GF-D8 (cell line): ENCODE measurements at regions not wholly inside any gene's neighbourhood (a gene's known extent, or its start where the extent isn't known, plus 50 kb on each side); places are given as distances from the start of the nearest gene placed in this dataset.

ENCODE experiments used
- DNase-seq: peaks from one replicate; lab custom pipeline; 2025; lab: John Stamatoyannopoulos, UW

DNA sequence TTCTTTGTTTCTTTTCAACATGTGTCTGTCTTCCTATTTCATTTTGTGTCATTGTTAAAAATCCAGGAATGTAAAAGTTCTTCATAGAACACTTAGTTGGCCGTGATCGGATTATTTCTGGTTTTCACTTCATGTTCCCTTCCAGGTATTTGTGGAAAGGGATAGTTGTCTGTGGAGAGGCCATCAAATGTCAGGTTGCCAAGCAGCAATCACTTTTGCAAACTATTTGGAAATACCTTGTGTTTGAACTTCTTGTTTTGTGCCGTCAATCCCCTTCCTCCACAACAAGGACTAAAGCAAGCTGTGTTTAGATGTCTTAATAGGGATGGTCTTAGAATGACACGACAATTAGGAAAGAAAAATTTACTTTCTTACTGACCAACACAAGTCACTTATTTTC, 116.9 kb upstream of the MPDZ start:
- no peak for DNase-seq

DNA sequence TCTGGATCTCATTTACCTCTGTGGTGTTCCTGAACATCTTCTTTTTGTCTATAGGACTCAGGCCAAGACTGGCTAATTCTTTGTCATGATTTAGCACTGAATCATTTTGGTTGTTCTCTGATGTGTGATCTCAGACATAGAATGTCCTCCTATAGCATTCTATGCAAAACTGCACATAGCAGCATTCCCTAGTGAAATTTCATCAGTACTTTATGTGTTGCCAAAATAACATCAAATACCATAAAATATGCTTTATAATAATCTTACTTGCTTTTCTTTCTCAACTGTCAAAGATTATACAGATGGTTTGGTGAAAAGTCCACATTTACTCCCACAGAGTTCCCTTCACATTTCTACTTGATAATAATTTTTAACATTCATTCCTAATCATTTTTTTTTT, 115.7 kb upstream of the MPDZ start:
- DNase-seq: no peak

DNA sequence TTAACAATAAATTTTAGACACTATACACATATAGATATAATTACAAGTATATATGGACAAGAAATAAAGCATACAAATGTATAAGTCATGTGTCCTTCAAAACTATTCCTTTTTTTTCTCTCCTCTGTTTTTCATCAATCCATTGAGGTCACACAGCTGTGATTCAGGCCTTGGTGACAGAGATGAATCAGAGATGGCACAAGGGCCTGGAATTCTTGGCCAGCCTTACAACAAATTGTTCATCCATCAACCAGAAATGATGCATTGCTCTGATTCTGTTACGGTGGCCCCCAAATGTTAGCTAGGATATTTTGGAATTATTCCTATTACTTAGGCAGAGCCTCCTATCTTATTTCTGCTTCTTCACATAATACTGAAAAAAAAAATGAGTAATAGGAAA, 108.7 kb upstream of the MPDZ start:
- no peak for DNase-seq

DNA sequence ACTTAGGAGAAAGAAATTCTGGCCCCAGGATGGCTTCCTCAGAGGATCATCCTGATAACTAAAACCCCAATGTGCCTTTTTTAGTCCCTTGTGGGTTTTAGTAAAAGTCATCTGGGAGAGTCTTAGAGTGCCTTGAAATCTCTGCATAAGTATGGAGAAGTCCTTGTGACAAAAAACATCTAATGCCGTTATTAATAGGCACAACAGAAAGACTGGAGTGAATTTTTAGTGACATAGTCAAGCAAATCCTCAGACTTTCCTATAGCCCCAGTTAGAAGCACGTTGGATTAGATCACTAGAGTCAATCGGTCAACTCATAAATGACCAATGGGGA, 108.2 kb upstream of the MPDZ start:
- no peak for DNase-seq

DNA sequence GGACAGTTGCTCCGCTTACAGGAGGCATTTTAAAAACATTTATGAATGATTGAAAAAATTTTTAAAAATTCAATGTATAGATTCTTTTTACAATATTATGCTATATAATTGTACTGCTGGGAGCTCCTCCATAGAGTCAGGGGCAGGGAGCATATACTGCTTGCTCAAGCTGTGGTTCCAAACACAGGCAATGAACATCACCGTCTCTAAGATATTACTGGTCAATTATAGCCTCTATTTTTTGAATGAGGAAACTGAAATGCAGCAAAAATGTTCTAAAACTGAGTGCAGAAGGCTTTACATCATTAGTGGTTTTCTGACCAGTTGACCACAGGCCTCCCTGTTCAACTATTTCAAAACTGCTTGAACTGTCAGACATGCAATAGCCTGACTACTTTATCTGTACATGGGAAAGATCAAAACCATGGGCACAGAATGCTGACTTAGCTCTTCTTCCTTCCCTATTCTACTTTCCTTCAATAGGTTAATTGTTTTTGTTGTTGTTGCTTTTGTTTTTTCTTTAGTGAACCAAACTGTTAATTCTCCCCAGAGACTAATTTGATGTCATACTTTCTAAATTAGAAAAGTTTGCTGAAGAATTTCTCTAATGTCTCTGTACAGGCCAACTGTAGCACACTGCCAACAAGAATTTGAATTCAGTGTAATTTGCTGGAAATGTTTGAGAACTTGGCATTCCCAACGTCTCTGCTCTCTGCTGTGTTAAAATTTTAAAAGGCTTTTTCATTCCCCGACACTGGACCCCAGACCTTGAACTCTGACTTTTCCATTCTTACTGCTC, 107.6 kb upstream of the MPDZ start:
- no peak for DNase-seq

DNA sequence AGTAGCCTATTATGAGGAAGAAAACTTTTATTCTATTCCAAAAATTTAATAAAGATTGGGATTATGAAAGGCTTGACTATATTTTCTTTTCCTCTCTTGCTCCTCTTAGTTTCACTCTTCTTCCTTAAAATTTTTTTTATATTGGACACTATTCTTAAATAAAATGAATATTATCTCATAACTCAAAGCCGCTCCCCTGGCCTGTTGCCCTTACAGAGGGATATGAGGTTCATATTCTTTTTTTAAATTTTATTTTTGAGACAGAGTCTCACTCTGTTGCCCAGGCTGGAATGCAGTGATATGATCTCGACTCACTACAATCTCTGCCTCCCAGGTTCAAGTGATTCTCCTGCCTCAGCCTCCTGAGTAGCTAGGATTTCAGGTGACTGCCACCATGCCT, 106.8 kb upstream of the MPDZ start:
- no peak for DNase-seq

DNA sequence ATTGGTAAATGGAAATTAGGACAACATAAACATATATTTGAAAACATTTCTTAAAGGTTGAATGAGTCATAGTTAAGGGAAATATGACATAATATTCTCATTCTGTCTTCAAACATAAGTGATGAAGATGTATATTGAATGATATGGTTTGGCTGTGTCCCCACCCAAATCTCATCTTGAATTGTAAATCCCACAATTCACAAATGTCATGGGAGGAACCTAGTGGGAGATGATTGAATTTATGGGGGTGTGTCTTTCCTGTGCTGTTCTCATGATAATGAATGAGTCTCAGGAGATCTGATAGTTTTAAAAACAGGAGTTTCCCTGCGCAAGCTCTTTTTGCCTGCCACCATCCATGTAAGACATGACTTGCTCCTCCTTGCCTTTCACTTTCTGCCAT, 104.4 kb upstream of the MPDZ start:
- no peak for DNase-seq

DNA sequence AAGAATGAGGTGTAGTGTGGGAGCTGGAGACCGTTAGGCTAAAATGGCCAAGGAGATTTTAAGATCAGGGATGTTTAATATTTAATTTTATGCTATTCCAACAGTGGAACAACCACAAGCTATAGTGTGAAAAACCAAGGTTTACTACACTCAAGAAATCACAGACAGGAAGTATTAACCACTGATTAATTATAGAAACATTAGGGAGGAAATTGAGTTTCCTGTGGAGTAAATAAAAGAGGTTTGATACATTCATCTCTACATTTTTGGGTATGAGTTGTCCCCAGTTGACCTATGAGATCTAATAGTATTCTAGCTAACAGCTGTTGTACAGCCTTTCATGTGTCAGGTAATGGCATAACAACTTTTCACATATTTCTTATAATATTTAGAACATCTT, 103.7 kb upstream of the MPDZ start:
- no peak for DNase-seq

DNA sequence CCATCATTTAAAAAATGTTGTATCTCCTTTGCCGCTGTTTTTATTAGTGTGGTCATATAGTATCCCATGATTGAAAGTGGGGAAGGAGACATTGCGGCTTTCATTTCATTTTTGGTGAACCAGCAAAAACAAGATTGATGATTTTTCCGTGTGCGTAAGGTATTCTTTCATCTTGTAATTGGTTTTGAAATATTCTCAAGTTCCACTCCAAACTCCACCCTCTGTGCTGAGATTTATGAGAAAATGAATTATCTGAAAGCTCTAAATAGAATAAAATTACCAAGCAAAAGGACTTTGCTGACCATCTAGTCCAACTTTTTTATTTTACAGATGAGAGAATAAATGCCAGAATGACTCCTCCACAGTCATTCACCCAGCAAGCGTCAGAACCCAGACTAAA, 103.1 kb upstream of the MPDZ start:
- no peak for DNase-seq

DNA sequence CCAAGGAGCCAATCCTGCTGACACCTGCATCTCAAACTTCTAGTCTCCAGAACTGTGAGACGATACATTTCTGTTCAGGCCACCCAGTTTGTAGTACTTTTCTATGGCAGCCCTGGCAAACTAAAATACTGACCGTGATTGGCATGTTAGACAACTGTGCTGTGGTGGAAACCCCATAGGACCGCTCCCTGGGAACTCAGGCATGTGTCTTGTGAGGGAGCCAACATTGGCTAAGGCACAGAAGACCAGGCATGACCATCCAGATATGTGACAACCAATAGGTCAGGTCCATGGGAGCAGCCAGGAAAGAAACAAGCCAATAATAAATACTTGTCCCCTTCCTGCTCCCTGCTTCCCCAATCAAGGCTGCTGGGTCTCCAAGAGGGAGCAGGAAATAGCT, 101.4 kb upstream of the MPDZ start:
- no peak for DNase-seq

DNA sequence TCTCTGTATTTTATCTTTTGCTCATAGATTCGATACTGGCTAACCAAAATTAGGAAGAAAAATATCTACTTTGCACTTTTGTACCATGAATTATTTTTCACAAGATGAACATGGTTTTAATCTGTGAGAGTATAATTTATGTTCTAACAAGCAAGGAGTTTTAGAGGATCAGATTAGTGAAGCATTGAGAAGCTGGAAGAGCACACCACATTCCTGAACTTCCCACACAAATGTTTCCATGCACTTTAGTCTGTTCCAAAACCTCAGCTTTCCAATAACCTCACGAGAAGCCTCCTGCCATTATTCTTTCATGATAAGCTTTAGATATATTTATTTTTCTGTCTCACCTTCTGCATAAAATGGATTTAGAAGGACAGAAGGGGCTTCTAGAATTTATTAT, 98.7 kb upstream of the MPDZ start:
- no peak for DNase-seq

DNA sequence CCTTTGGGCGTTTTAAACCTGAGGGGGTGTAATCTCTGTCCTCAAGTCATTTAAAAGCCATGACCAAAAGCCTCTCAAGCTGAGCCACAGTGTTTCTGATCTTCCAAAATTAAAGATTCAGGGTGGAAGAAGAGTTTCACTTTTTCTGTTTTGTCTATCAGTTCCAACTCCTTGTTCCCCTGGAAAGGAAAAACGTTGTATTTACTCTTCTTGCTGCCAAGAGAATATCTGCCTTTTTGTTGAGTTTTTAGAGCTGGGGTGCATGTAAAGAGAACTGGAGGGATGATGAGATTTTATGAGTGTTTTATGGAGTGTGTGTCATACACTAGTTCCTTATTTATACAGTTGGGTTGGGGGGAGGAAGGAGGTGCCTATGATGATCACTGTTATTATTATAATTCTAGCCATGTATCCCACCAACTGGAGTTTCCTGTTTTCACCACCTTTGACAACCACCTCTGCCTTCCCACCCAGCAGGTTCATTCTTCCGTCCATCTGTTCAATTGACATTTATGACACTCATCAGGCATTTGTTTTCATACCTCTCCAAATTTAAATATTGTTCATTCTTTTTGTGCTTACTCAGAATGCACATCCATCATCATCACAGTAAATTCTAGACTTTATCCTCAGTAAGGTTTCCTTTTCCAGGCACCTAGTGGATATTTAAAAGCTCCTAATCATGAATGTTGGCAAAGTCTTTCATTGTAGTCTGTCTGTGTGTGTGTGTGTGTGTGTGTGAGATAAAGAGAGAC, 97.9 kb upstream of the MPDZ start:
- DNase-seq: no peak

DNA sequence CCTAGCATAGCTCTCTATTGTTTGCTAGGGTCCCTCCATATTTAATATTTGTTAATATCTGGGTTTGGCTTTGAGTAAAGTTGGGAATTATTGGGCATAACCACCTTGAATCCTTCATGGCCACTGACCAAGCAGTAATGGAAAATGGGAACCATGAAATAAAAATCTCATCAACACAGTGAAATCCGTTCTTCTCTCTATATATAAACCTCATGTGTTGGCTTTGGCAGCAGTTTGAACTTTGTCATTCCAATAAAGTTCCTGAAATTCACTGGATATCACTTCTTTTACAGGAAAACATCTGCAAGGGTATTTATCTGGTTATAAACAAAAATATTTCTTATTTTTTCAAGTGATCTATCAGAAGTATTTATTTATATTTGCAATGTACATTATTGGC, 93.0 kb upstream of the MPDZ start:
- no peak for DNase-seq

DNA sequence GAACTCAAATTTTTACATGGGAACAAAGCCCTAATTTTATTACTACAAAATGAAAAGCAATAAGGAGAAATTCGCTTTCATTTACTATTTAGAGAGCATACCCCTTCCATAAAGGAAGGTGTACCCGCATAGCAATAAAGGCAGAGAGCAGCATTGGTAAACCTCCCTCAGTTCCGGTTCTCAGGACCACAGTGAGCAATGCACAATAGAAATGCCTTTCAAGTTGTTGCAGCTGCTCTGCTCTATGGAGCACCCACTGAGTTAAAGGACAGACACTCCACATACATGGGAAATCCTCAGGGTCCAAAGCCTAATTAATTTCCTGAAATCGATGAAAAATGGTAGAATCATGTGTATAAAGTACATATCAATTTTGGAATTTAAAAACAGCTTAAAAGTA, 89.9 kb upstream of the MPDZ start:
- no peak for DNase-seq

DNA sequence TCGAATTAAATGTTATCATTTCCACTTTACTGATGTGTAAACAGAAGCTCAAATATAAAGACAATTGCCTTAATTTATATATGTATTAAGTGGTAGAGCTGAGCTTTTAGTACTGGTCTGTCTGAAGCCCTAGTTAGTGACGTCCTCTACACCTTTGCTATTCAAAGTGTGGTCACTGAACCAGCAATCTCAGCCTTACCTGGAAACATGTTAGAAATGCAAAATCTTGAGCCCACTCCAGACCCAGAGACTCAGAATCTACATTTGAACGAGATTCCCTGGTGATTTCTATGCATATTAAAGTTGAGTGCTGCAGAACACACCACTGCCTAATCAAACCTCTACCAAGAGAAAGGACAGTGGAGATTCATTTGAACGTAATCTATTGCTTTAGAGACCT, 88.3 kb upstream of the MPDZ start:
- no peak for DNase-seq

DNA sequence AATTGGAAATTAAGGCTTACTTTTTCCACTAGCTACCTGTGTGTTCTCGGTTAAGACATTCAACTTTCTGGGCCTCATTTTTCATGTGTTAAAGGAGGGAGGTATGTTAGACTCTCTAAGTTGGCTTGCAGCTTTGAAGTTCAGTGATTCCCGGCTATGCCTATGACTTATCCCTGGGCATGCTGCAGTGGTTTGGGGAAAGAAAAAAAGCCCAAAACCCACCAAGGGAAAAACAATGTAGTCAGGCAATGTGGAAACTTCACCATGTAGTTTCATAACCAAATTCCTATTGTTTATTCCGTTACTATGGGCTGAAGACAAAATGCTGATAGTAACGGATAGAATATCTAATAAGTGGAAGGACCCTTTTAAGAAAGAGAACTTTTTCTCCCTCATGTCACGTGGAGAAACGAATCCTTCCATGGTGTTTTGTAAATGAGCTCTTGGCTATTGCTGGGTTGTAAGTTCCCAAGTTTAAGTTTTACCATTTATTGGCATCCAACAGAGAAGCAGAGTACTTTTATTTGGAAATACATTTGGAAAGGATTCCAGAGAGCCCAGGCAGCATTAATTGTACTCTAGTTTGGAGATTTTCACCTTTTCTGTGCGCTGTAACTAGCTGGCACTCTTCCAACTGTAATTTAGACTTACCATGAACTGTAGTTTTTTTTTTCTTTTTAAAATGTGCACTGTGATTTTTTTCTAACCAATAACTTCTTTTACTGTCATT, 84.9 kb upstream of the MPDZ start:
- DNase-seq: no peak

DNA sequence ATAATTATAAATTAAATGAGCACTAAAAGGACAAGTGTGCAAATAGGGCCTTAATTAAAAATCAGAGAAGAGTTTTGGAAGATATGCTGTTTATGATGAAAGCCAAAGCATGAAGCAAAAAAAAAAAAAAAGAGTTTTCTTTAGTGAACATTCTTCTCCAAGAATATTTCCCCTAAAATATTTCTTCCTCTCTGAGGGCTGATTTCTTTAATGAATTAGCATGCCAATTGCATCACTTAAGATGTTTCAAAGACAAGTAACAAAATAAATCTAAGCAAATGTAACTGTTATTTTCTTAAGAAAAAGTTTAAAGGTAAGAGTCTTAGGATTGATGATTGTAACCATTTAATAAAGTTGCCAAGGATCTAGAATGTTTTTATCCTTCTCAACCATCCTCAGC, 81.6 kb upstream of the MPDZ start:
- no peak for DNase-seq

DNA sequence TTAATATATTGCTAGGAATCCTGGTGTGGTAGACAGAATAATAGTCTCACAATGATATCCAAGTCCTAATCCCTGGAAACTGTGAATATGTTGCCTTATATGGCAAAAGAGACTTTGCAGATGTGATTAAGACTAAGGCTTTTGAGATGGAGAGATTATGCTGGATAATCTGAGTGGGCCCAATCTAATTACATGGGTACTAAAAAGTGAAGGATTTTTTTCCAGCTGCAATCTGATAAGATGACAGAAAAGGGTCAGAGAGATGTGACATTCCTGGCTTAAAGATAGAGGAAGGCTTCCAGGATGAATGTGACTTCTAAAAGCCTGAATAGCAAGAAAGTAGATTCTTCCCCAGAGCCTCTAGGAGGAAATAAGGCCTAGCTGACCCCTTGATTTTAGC, 80.7 kb upstream of the MPDZ start:
- DNase-seq: no peak

DNA sequence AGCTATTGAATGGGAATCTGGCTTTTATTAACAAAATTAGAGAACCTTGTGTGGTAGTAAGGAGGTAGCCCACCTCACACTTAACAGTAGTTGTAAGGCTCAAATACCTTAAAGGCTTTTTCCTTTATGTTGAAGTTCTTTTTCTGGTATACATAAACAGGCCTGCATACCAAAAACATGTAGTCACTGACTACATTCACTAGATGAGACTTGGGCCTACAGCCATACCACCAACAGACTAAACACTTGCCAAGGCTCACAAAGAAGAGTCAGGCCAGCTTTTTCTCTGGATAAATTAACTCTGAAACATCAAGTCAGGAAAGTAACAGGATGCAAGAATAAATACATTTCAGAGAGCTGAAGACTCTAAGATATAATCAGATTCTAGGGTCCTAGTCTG, 78.6 kb upstream of the MPDZ start:
- no peak for DNase-seq

DNA sequence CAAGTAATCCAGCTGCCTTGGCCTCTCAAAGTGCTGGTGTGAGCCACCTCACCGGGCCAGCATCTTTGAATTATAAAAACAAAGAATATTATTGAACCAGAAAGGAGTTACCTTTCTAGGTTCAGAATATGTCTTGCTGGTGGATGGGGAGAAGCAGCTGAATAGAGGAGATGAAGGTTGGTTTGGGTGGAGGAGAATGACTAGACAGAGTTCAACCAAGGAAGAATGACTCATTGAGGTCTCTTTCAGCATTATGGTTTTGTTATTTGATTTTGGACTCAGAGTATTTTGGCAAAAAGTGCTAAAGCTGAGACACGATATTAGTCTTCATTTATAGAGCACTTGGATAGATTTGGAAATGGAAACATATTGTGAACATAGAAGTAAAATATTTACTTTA, 75.2 kb upstream of the MPDZ start:
- DNase-seq: no peak

DNA sequence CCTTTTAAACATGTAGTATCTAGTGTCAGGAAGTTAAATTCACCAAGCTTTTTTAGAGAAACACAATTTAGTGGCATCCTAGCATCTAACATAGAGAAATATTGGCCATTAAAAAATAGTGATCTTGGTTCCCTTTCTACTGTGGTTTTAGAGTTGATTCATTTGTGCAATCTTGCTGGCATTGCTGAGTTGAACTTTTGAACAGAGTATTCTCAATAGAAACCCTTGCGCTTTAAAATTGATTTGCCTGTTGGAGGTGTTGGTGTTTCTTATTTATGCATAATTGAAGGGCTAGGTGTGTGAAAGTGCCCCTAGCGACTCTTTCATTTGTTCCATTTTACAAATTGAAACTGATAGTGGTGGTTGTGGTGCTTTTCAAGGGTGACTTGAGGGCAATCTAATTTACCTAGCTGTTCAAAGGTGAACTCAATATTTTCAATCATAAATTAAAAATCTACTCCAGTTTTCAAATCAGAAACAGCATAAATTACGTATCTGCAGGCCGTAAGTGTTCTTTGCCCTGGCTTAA, 73.0 kb upstream of the MPDZ start:
- no peak for DNase-seq

DNA sequence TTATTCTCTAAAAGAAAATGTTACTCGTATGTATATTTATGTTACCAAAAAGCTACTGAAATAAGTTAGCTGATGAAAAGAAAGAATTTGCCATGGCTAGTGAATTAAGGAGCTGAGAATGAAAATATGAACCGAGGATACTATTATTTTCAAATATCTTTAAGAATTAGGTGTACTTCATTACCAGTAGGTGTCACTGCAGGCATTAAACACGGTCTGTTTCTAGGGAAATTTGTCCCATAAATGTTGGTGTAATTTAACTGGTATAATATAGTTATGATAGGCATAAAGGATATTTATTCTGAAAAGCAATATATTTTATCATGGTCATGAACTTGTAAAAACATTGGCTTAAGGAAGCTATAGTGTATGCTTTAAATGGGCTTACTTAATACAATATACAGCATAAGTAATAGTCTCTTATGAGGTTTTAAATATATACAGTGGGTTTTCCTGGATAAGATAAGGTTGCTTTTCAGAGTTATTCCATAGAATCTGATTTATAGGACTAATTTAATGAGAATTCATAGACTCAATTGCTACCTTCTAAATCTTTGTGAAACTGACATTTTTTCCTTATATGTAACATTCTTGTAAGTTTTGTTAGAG, 72.4 kb upstream of the MPDZ start:
- DNase-seq: no peak

DNA sequence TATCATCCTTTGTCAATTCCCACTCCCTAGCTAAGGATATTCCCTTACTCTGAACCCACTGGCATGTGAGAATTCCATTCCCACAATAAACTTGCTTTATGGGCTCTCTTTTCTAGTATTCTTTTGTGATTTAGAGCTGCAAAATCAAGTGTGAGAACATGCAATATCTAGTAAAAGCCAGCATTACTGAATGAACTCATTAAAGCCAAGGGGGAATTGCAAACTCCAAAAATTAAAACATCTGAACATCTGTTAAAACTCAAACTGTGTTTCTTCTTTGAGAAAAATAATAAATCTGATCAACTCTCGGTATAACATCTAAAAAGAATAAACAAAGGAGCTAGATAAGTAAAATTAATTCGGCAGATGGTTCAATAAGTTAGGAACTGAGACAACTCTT, 53.1 kb upstream of the MPDZ start:
- no peak for DNase-seq
